Sigmoid colon (tissue), 6 donors: ENCODE measurements at regions not wholly inside any gene's neighbourhood (a gene's known extent, or its start where the extent isn't known, plus 50 kb on each side); places are given as distances from the start of the nearest gene placed in this dataset.
A peak's percentile ranks its signal among the peaks of the same experiment; 100 is the strongest.

Experiments
- DNase-seq: peaks from one replicate; pipeline ENCODE4 v3.0.0-alpha.2; 2019
- H3K27ac ChIP-seq, 4 donors: fragments of 200-600 bp; sonication (generic); one replicate each; pipeline ENCODE4 v1.5.1; 2016 to 2019; ENCODE audit warnings: mild to moderate bottlenecking in 1 of 4
- H3K27me3 ChIP-seq, 3 donors: fragments of 200-600 bp; sonication (generic); one replicate each; pipeline ENCODE4 v1.5.1; 2019; ENCODE audit warnings: mild to moderate bottlenecking in 1 of 3
- H3K36me3 ChIP-seq, 4 donors: fragments of 200-600 bp; sonication (generic); one replicate each; pipeline ENCODE4 v1.5.1; 2016 to 2019
- H3K4me1 ChIP-seq, 4 donors: fragments of 200-600 bp; sonication (generic); one replicate each; pipeline ENCODE4 v1.5.1; 2017 to 2019
- H3K4me3 ChIP-seq, 4 donors: fragments of 200-600 bp; sonication (generic); one replicate each; pipeline ENCODE4 v1.5.1; 2017 to 2019; ENCODE audit warnings: mild to moderate bottlenecking in 2 of 4, moderate library complexity in 1 of 4
- H3K9me3 ChIP-seq, 4 donors: fragments of 200-600 bp in 3 of 4; sonication (generic) in 3 of 4; one replicate each; pipeline versions ENCODE4 v1.5.1 to v1.6.1; 2013 to 2019
- CTCF ChIP-seq, 4 experiments: fragments of 450-650 bp in 3 of 4; fragments of 200-600 bp in 1 of 4; IDR thresholded peaks; one replicate each; pipeline ENCODE4 v1.5.1; 2016 to 2019; ENCODE audit warnings: antibody characterized with exemption in 4 of 4, mild to moderate bottlenecking in 3 of 4, moderate library complexity in 2 of 4
- EP300 ChIP-seq, 4 donors: sonication (generic); formaldehyde crosslinking; IDR thresholded peaks; one replicate each; pipeline ENCODE4 v1.6.1; 2017; ENCODE audit warnings: antibody characterized with exemption in 4 of 4
- POLR2A ChIP-seq, 2 donors: fragments of 450-650 bp; IDR thresholded peaks; one replicate each; pipeline ENCODE4 v1.6.1; 2016; ENCODE audit warnings: antibody characterized with exemption in 2 of 2, mild to moderate bottlenecking in 2 of 2, moderate library complexity in 2 of 2
- POLR2AphosphoS5 ChIP-seq, 4 donors: sonication (generic); formaldehyde crosslinking; IDR thresholded peaks; one replicate each; pipeline ENCODE4 v1.6.1; 2017; ENCODE audit warnings: antibody characterized with exemption in 4 of 4
- WGBS, 2 donors: extraction: QIAGEN DNeasy Blood & Tissue Kit; methylation state at CpG; one replicate each; pipeline ENCODE4 v1.1.7; 2013; 5-methylcytosine and 5-hydroxymethylcytosine counted together
- intact Hi-C: fragments of 100-400 bp; cut with DNase I; formaldehyde crosslinking; loops from one replicate; pipeline ENCODE4 v1.15.1; 2023
- donor health status: healthy with polysubstance abuse.
- donor health status: healthy.

- Histone ChIP-seq H3K27ac (no peak overlapping the region), H3K36me3 (no peaks in the 10 kb centered on the region), H3K4me3 (no peak overlapping the region), H3K9me3 (no peaks in the 10 kb centered on the region), H3K27me3 (no peaks in the 10 kb centered on the region), H3K4me1 (peaks cover 0 to 33% (median 26%) of the 10 kb centered on the region in 4 donors)
- TF ChIP-seq CTCF (IDR thresholded peaks at IDR 0.05): no peak
- no peak for TF ChIP-seq POLR2AphosphoS5 (IDR thresholded peaks at IDR 0.05)
- TF ChIP-seq EP300 (IDR thresholded peaks at IDR 0.05): no peak
- no peak for TF ChIP-seq POLR2A (IDR thresholded peaks at IDR 0.05)
- no peak for DNase-seq
- intact Hi-C loops: no loop called here
- WGBS, 2 donors: 83 to 87% methylated on average over 16 of the region's 16 CpGs
Measured at GRCh38 chr2:238691596-238692491, 156.0 kb upstream of the TWIST2 start.

GRCh38 chr2:238692562-238692961 lies 155.3 kb upstream of the TWIST2 start:
- TF ChIP-seq POLR2A (IDR thresholded peaks at IDR 0.05) (no peak), EP300 (IDR thresholded peaks at IDR 0.05) (no peak), POLR2AphosphoS5 (IDR thresholded peaks at IDR 0.05) (no peak), CTCF (IDR thresholded peaks at IDR 0.05) (no peak)
- Histone ChIP-seq H3K36me3 (no peaks in the 10 kb centered on the region), H3K4me3 (no peak overlapping the region), H3K9me3 (no peaks in the 10 kb centered on the region), H3K4me1 (peaks cover 0 to 33% (median 27%) of the 10 kb centered on the region in 4 donors), H3K27ac (no peak overlapping the region), H3K27me3 (no peaks in the 10 kb centered on the region)
- DNase-seq: no peak
- WGBS, 2 donors: 79 to 86% methylated on average over 7 of the region's 7 CpGs
- intact Hi-C loops: no loop called here

- intact Hi-C loops: no loop called here
- Histone ChIP-seq H3K9me3 (no peaks in the 10 kb centered on the region), H3K27ac (no peak overlapping the region), H3K4me1 (peaks cover 0 to 31% (median 29%) of the 10 kb centered on the region in 4 donors), H3K27me3 (no peaks in the 10 kb centered on the region), H3K36me3 (no peaks in the 10 kb centered on the region), H3K4me3 (no peak overlapping the region)
- WGBS, 2 donors: 81 to 89% methylated on average over 13 of the region's 13 CpGs
- TF ChIP-seq EP300 (IDR thresholded peaks at IDR 0.05) (no peak), POLR2AphosphoS5 (IDR thresholded peaks at IDR 0.05) (no peak), CTCF (IDR thresholded peaks at IDR 0.05) (no peak), POLR2A (IDR thresholded peaks at IDR 0.05) (no peak)
- DNase-seq: no peak
Measured at GRCh38 chr2:238693337-238694093, 154.4 kb upstream of the TWIST2 start.

- H3K4me3 ChIP-seq: no peak overlapping the region
- no peaks in the 10 kb centered on the region for H3K36me3 ChIP-seq
- peaks cover 0 to 36% (median 27%) of the 10 kb centered on the region in 4 donors for H3K4me1 ChIP-seq
- no peak for TF ChIP-seq CTCF (IDR thresholded peaks at IDR 0.05)
- no peak for TF ChIP-seq POLR2AphosphoS5 (IDR thresholded peaks at IDR 0.05)
- no peak for TF ChIP-seq EP300 (IDR thresholded peaks at IDR 0.05)
- TF ChIP-seq POLR2A (IDR thresholded peaks at IDR 0.05): no peak
- no peak for DNase-seq
- intact Hi-C loops: no loop called here
- peak overlapping the region in 1 of 4 donors; percentile 62 for H3K27ac ChIP-seq
- 83 to 88% methylated on average over 8 of the region's 8 CpGs for WGBS, 2 donors
- no peaks in the 10 kb centered on the region for H3K27me3 ChIP-seq
- no peaks in the 10 kb centered on the region for H3K9me3 ChIP-seq
Measured at GRCh38 chr2:238694136-238694755, 153.6 kb upstream of the TWIST2 start.
